ENCODE measurements at regions not wholly inside any gene's neighbourhood (a gene's known extent, or its start where the extent isn't known, plus 50 kb on each side); places are given as distances from the start of the nearest gene placed in this dataset.
"Not testable (repeated sequence)": the region's sequence is repeated elsewhere in the genome, so short reads cannot be mapped to it uniquely, and the experiment has no call there.

DNA sequence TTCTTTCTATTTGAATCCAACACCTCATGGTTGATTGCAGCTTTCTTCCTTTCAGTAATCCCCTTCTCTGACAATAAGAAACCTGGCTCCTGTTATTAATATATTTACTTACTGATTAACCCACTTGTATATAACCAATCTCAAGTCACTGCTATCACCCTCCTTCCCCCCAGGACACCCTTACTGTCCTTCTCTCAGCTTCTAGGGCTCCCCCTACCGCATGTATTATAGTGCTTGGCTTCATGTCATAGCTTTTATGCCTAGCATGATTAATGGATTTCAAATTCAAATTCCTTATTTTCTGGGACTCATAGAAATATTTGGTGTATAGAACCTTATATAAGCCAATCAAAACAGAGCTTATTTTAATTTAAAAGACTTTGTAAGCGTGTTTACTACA is 75.7 kb upstream of the BNIP2 start:
- no peak for DNase-seq

GRCh38 chr15:59762558-59762957 is 73.4 kb upstream of the BNIP2 start:
- DNase-seq, result no peak

GRCh38 chr15:59760256-59760655 is 71.1 kb upstream of the BNIP2 start:
- not testable (repeated sequence) for DNase-seq

- no peak for DNase-seq
Observed at GRCh38 chr15:59751552-59752413, 62.7 kb upstream of the BNIP2 start.

DNA sequence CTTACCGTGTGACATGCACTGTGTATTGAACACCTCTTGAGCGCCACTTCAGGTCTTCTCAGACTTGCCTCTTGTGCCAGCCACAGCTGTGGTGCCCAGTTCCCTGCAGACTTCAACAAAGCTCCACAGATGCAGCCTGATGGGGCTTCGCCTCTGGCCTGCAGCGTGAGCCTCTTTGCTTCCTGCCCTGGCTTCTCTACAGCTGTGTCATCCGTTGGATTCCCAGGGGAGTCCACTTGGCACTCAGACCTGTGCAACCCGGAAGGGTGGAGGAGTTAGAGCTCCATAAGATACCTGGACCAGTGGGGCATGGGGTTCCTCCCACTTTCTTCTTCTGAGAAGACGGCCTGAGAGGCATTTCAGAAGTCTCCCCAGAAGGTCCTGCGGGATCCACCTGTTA is 57.7 kb upstream of the BNIP2 start:
- DNase-seq, result no peak

- DNase-seq, result no peak
Observed at GRCh38 chr15:59741274-59741906, 52.3 kb upstream of the BNIP2 start.

- no peak for DNase-seq
Observed at GRCh38 chr15:59739557-59740186, 50.6 kb upstream of the BNIP2 start.
